ENCODE measurements at regions not wholly inside any gene's neighbourhood (a gene's known extent, or its start where the extent isn't known, plus 50 kb on each side); places are given as distances from the start of the nearest gene placed in this dataset.

- Histone ChIP-seq H3K9me3 (no peaks in the 10 kb centered on the region), H3K4me1 (no peaks in the 10 kb centered on the region), H3K27ac (no peak overlapping the region), H3K36me3 (no peaks in the 10 kb centered on the region), H3K4me3 (no peak overlapping the region), H3K27me3 (replicated peaks in 1 of 7) (no peaks in the 10 kb centered on the region)
- TF ChIP-seq POLR2AphosphoS5 (IDR thresholded peaks at IDR 0.05) (no peak), CTCF (IDR thresholded peaks at IDR 0.05 in 8 of 11, conservative IDR thresholded peaks at IDR 0.05 in 3 of 11) (no peak), POLR2A (IDR thresholded peaks at IDR 0.05) (no peak)
- intact Hi-C loops (cut with DNase I; ENCODE audit: low total_unique reads), result no loop called here
- DNase-seq, result no peak
- 67 to 80% (median 77%) methylated on average over 3 of the region's 3 CpGs for WGBS, 5 donors
Measured at GRCh38 chr12:97751704-97752103, 289.1 kb downstream of the RMST start.

GRCh38 chr12:97752129-97752528 is 289.5 kb downstream of the RMST start:
- no peaks in the 10 kb centered on the region for H3K4me1 ChIP-seq
- no peaks in the 10 kb centered on the region for H3K9me3 ChIP-seq
- DNase-seq, result no peak
- no peaks in the 10 kb centered on the region for H3K36me3 ChIP-seq
- H3K4me3 ChIP-seq, result no peak overlapping the region
- no peak for TF ChIP-seq POLR2A (IDR thresholded peaks at IDR 0.05)
- no peak for TF ChIP-seq CTCF (IDR thresholded peaks at IDR 0.05 in 8 of 11, conservative IDR thresholded peaks at IDR 0.05 in 3 of 11)
- no peak for TF ChIP-seq POLR2AphosphoS5 (IDR thresholded peaks at IDR 0.05)
- H3K27me3 ChIP-seq (replicated peaks in 1 of 7), result no peaks in the 10 kb centered on the region
- intact Hi-C loops (cut with DNase I; ENCODE audit: low total_unique reads), result no loop called here
- H3K27ac ChIP-seq, result no peak overlapping the region

DNA sequence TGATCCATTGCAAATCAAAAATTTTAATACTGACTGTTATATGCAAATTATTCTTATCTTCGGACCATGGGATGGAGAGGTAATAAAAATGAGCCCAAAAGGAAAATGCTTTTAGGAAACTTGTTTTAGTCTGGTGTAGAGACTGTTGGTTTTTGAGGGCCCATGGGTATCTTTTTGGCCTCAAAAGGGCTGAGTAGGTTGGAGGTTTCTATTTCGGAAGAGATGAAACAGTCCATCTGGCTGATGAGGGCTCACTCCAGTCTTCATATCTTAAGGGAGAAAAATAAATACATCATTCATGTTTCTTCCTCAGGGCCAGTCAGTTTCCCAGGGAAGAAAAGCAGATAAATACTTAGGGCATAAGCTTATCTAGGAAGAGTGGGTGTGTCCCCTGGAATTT is 290.7 kb downstream of the RMST start:
- Histone ChIP-seq H3K27me3 (replicated peaks in 1 of 7) (no peaks in the 10 kb centered on the region), H3K27ac (no peak overlapping the region), H3K9me3 (no peaks in the 10 kb centered on the region), H3K4me3 (no peak overlapping the region), H3K36me3 (no peaks in the 10 kb centered on the region), H3K4me1 (no peaks in the 10 kb centered on the region)
- TF ChIP-seq POLR2AphosphoS5 (IDR thresholded peaks at IDR 0.05), result no peak
- no peak for TF ChIP-seq POLR2A (IDR thresholded peaks at IDR 0.05)
- no peak for TF ChIP-seq CTCF (IDR thresholded peaks at IDR 0.05 in 8 of 11, conservative IDR thresholded peaks at IDR 0.05 in 3 of 11)
- WGBS, 5 donors, result 84 to 90% (median 87%) methylated on average over 2 of the region's 2 CpGs
- intact Hi-C loops (cut with DNase I; ENCODE audit: low total_unique reads), result no loop called here
- DNase-seq, result no peak

DNA sequence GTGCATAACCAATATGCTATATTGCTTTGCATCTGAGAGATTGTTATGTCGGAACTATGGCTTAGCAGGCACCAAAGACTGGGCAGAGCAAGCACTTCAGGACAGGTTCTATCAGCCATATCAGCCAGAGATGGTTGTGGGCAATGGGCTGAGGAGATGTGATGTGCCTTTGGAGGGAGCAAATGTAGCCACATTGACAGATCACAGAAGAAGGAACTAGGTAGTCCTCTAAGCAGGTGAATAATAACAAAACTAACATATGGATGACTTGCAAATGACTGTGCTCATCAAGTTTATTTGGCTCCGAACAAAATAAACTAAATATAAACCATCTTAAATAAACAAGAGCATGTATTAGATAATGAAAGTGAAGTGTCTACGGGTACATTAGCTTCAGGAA is 291.7 kb downstream of the RMST start:
- no peak overlapping the region for H3K4me3 ChIP-seq
- no peak overlapping the region for H3K27ac ChIP-seq
- DNase-seq, result no peak
- intact Hi-C loops (cut with DNase I; ENCODE audit: low total_unique reads), result no loop called here
- TF ChIP-seq POLR2AphosphoS5 (IDR thresholded peaks at IDR 0.05), result no peak
- no peak for TF ChIP-seq CTCF (IDR thresholded peaks at IDR 0.05 in 8 of 11, conservative IDR thresholded peaks at IDR 0.05 in 3 of 11)
- no peak for TF ChIP-seq POLR2A (IDR thresholded peaks at IDR 0.05)
- no peaks in the 10 kb centered on the region for H3K9me3 ChIP-seq
- 75 to 85% (median 79%) methylated on average over 3 of the region's 3 CpGs for WGBS, 5 donors
- no peaks in the 10 kb centered on the region for H3K36me3 ChIP-seq
- no peaks in the 10 kb centered on the region for H3K4me1 ChIP-seq
- H3K27me3 ChIP-seq (replicated peaks in 1 of 7), result no peaks in the 10 kb centered on the region

All from spleen (tissue), 11 donors.